Caco-2 (cell line): ENCODE measurements at regions not wholly inside any gene's neighbourhood (a gene's known extent, or its start where the extent isn't known, plus 50 kb on each side); places are given as distances from the start of the nearest gene placed in this dataset.
"Not testable (repeated sequence)": the region's sequence is repeated elsewhere in the genome, so short reads cannot be mapped to it uniquely, and the experiment has no call there.

Source experiments
- BruUV-seq: library from RNA; stranded (reverse); fragments of 400-500 nt; replicated peaks from 2 replicates; lab custom pipeline; 2021; lab: Mats Ljungman, UMichigan
- CTCF ChIA-PET: fragments of 300-600 bp; sonication (Branson Sonifier 250); formaldehyde crosslinking; loops from one replicate; lab custom pipeline; 2022; ENCODE audit warnings: antibody characterized with exemption; lab: Charles Lee
- POLR2A ChIA-PET: fragments of 300-600 bp; sonication (Branson Sonifier 250); formaldehyde crosslinking; loops from one replicate; lab custom pipeline; 2022; ENCODE audit warnings: antibody characterized with exemption; lab: Charles Lee
- DNase-seq, 2 experiments: peaks; one replicate each; pipeline versions ENCODE4 v3.0.0 to v3.0.0-alpha.2; 2020 to 2022
- H3K27me3 ChIP-seq: replicated peaks from 2 replicates; pipeline ENCODE4 v1.6.0; 2011; ENCODE audit warnings: low read length; ENCODE audit not compliant: control insufficient read depth, insufficient read depth
- H3K36me3 ChIP-seq: 2 replicates; pipeline ENCODE4 v1.5.1; 2011; ENCODE audit warnings: low read length; ENCODE audit not compliant: control insufficient read depth, insufficient read depth
- H3K4me1 ChIP-seq: fragments of 250-450 bp; sonication (Bioruptor Pico); 2 replicates; pipeline ENCODE4 v1.5.1; 2020; ENCODE audit warnings: mild to moderate bottlenecking
- H3K4me3 ChIP-seq: 2 replicates; pipeline ENCODE4 v1.5.1; 2011; ENCODE audit warnings: low read depth, mild to moderate bottlenecking, control low read depth, low read length
- H3K9me3 ChIP-seq: fragments of 250-450 bp; sonication (Bioruptor Pico); 2 replicates; pipeline ENCODE4 v1.5.1; 2020; ENCODE audit warnings: mild to moderate bottlenecking, moderate library complexity
- H3K27ac Mint-ChIP-seq: one replicate; pipeline ENCODE4 v1.8.0; 2022; ENCODE audit warnings: mixed read lengths; ENCODE audit not compliant: unreplicated experiment
- H3K27me3 Mint-ChIP-seq: one replicate; pipeline ENCODE4 v1.8.0; 2022; ENCODE audit warnings: mixed read lengths; ENCODE audit not compliant: insufficient read depth, unreplicated experiment
- H3K36me3 Mint-ChIP-seq: one replicate; pipeline ENCODE4 v1.8.0; 2022; ENCODE audit warnings: mild to moderate bottlenecking, mixed read lengths; ENCODE audit not compliant: insufficient read depth, unreplicated experiment
- H3K4me1 Mint-ChIP-seq: one replicate; pipeline ENCODE4 v1.8.0; 2022; ENCODE audit warnings: low read depth, mixed read lengths; ENCODE audit not compliant: unreplicated experiment
- H3K4me3 Mint-ChIP-seq: one replicate; pipeline ENCODE4 v1.8.0; 2022; ENCODE audit warnings: mild to moderate bottlenecking, moderate library complexity, mixed read lengths; ENCODE audit not compliant: unreplicated experiment
- H3K9me3 Mint-ChIP-seq: one replicate; pipeline ENCODE4 v1.8.0; 2022; ENCODE audit warnings: mixed read lengths; ENCODE audit not compliant: unreplicated experiment
- intact Hi-C: fragments of 100-400 bp; cut with micrococcal nuclease; formaldehyde crosslinking; loops from one replicate; pipeline ENCODE4 v1.10.0; 2022; ENCODE audit not compliant: unreplicated experiment
- TF ChIP-seq, protein P1 (sequence below), 2 experiments: fragments of 200-600 bp in 1 of 2; IDR thresholded peaks; 1 replicate in 1 of 2; 2 replicates in 1 of 2; pipeline versions ENCODE4 v1.5.1 to v1.8.0; 2011 to 2022; ENCODE audit warnings: antibody characterized with exemption in 1 of 2, control low read depth in 1 of 2, inconsistent platforms in 1 of 2, low read depth in 1 of 2, low read length in 1 of 2, mild to moderate bottlenecking in 1 of 2, moderate library complexity in 1 of 2; ENCODE audit not compliant: insufficient read depth in 1 of 2, severe bottlenecking in 1 of 2, unreplicated experiment in 1 of 2

GRCh38 chr16:86886651-86887050, 308.3 kb downstream of the FOXL1 start:
- H3K4me3 Mint-ChIP-seq, result no peak overlapping the region
- H3K27me3 ChIP-seq, result no peaks in the 10 kb centered on the region
- CTCF ChIA-PET, result no interaction called here
- no TSS peak for BruUV-seq
- POLR2A ChIA-PET, result no interaction called here
- peaks cover 6% of the 10 kb centered on the region for H3K27me3 Mint-ChIP-seq
- no peaks in the 10 kb centered on the region for H3K9me3 ChIP-seq
- no peak overlapping the region for H3K27ac Mint-ChIP-seq
- H3K4me1 ChIP-seq, result no peaks in the 10 kb centered on the region
- peaks cover 15% of the 10 kb centered on the region for H3K9me3 Mint-ChIP-seq
- intact Hi-C loops, result no loop called here
- H3K36me3 Mint-ChIP-seq, result no peaks in the 10 kb centered on the region
- H3K4me1 Mint-ChIP-seq, result no peaks in the 10 kb centered on the region
- TF ChIP-seq, protein P1, sequence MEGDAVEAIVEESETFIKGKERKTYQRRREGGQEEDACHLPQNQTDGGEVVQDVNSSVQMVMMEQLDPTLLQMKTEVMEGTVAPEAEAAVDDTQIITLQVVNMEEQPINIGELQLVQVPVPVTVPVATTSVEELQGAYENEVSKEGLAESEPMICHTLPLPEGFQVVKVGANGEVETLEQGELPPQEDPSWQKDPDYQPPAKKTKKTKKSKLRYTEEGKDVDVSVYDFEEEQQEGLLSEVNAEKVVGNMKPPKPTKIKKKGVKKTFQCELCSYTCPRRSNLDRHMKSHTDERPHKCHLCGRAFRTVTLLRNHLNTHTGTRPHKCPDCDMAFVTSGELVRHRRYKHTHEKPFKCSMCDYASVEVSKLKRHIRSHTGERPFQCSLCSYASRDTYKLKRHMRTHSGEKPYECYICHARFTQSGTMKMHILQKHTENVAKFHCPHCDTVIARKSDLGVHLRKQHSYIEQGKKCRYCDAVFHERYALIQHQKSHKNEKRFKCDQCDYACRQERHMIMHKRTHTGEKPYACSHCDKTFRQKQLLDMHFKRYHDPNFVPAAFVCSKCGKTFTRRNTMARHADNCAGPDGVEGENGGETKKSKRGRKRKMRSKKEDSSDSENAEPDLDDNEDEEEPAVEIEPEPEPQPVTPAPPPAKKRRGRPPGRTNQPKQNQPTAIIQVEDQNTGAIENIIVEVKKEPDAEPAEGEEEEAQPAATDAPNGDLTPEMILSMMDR (IDR thresholded peaks at IDR 0.05; ENCODE audit: insufficient read depth in 1 of 2, low read depth in 1 of 2, low read length in 1 of 2, severe bottlenecking in 1 of 2, unreplicated experiment in 1 of 2), result no peak
- DNase-seq, result peak in 1 of 2 experiments; percentile 14
- no peak overlapping the region for H3K4me3 ChIP-seq
- H3K36me3 ChIP-seq, result no peaks in the 10 kb centered on the region

DNA sequence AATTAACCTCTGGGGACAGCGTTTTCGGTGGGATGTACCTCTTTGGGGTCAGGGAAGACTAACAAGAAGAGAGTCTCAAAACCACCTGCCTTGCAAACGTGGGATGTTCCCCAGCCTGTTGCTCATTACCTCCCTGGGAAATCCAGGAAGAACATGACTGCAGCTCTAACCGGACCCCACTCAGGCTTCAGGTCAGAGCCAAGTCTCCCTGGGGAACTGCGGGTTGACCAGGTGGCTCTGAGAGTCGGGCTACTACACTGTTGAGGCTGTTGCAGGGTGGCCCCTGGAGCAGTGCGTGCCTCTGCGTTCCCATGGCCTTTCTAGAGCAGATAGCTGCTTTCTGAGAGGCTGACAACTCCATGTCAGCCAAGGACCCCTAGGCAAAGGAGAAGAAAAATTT, 309.1 kb downstream of the FOXL1 start:
- ChIA-PET POLR2A (no interaction called here), CTCF (no interaction called here)
- no peaks in the 10 kb centered on the region for H3K36me3 ChIP-seq
- H3K27ac Mint-ChIP-seq, result no peak overlapping the region
- intact Hi-C loops, result no loop called here
- no TSS peak for BruUV-seq
- no peak for DNase-seq
- no peaks in the 10 kb centered on the region for H3K36me3 Mint-ChIP-seq
- H3K27me3 ChIP-seq, result no peaks in the 10 kb centered on the region
- H3K9me3 ChIP-seq, result no peaks in the 10 kb centered on the region
- H3K9me3 Mint-ChIP-seq, result peaks cover 15% of the 10 kb centered on the region
- H3K4me1 ChIP-seq, result no peaks in the 10 kb centered on the region
- no peaks in the 10 kb centered on the region for H3K4me1 Mint-ChIP-seq
- no peak overlapping the region for H3K4me3 ChIP-seq
- TF ChIP-seq, protein P1 (IDR thresholded peaks at IDR 0.05; ENCODE audit: insufficient read depth in 1 of 2, low read depth in 1 of 2, low read length in 1 of 2, severe bottlenecking in 1 of 2, unreplicated experiment in 1 of 2), result no peak
- peaks cover 6% of the 10 kb centered on the region for H3K27me3 Mint-ChIP-seq
- no peak overlapping the region for H3K4me3 Mint-ChIP-seq

- CTCF ChIA-PET, result no interaction called here
- no TSS peak for BruUV-seq
- Histone ChIP-seq H3K9me3 (no peaks in the 10 kb centered on the region), H3K36me3 (no peaks in the 10 kb centered on the region), H3K27me3 (no peaks in the 10 kb centered on the region), H3K4me3 (no peak overlapping the region), H3K4me1 (no peaks in the 10 kb centered on the region)
- intact Hi-C loops, result no loop called here
- H3K27ac Mint-ChIP-seq, result no peak overlapping the region
- no peak for DNase-seq
- no peak overlapping the region for H3K4me3 Mint-ChIP-seq
- no peaks in the 10 kb centered on the region for H3K4me1 Mint-ChIP-seq
- TF ChIP-seq, protein P1 (IDR thresholded peaks at IDR 0.05; ENCODE audit: insufficient read depth in 1 of 2, low read depth in 1 of 2, low read length in 1 of 2, severe bottlenecking in 1 of 2, unreplicated experiment in 1 of 2), result no peak
- H3K36me3 Mint-ChIP-seq, result no peaks in the 10 kb centered on the region
- H3K27me3 Mint-ChIP-seq, result peaks cover 8% of the 10 kb centered on the region
- POLR2A ChIA-PET, result no interaction called here
- H3K9me3 Mint-ChIP-seq, result peaks cover 15% of the 10 kb centered on the region
These were observed 310.1 kb downstream of the FOXL1 start for GRCh38 chr16:86888231-86889053.

DNA sequence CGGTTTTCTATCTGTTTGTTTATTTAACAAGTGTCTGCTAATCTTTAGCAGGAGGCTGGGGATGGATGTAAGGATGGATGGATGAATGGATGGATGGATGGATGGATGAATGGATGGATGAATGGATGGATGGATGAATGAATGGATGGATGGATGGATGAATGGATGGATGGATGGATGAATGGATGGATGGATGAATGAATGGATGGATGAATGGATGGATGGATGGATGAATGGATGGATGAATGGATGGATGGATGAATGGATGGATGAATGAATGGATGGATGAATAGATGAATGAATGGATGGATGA, 310.7 kb downstream of the FOXL1 start:
- H3K4me3 ChIP-seq, H3K4me3 Mint-ChIP-seq, intact Hi-C loops, CTCF ChIA-PET, H3K27ac Mint-ChIP-seq, H3K36me3 ChIP-seq, POLR2A ChIA-PET, H3K27me3 ChIP-seq, H3K4me1 ChIP-seq, H3K4me1 Mint-ChIP-seq, DNase-seq, H3K9me3 ChIP-seq, H3K36me3 Mint-ChIP-seq, BruUV-seq: not testable (repeated sequence)
- H3K27me3 Mint-ChIP-seq, result peaks cover 11% of the 10 kb centered on the region
- peaks cover 15% of the 10 kb centered on the region for H3K9me3 Mint-ChIP-seq
